ENCODE measurements at regions not wholly inside any gene's neighbourhood (a gene's known extent, or its start where the extent isn't known, plus 50 kb on each side); places are given as distances from the start of the nearest gene placed in this dataset.

DNA sequence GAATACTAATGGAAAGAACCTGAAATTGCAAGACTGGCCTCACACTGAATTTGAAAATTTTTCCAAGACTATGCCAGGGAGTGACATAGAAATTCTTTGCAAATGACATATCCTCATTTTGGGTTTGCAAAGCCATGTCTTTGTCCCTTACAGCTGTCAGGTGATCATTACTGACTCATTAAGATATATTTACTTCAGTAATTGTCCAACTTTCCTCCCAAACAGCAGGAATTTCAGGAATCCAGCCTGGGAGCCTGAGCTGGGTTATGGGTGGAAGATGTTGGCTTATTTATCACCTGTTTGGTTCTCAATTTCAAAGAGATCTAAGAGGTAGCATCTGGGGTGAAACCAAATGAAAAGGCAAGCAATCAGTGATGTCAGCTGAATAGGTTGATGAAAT lies 111.6 kb upstream of the ACP3 start:
- Histone ChIP-seq H3K4me3 (ENCODE audit: low read depth in 1 of 3, low read length in 3 of 3) (no peak overlapping the region), H3K27ac (ENCODE audit: low read depth in 1 of 2, low read length in 2 of 2) (no peak overlapping the region), H3K36me3 (ENCODE audit: control insufficient read depth in 4 of 4, insufficient read depth in 3 of 4, low read depth in 1 of 4, low read length in 3 of 4) (no peaks in the 10 kb centered on the region), H3K9ac (ENCODE audit: low read depth in 1 of 2, low read length in 2 of 2) (no peak overlapping the region), H3K9me3 (ENCODE audit: control insufficient read depth in 4 of 4, low read length in 3 of 4) (no peaks in the 10 kb centered on the region), H3K27me3 (ENCODE audit: control insufficient read depth in 4 of 4, insufficient read depth in 4 of 4, low read length in 3 of 4) (no peaks in the 10 kb centered on the region), H3K4me1 (ENCODE audit: control insufficient read depth in 4 of 4, insufficient read depth in 4 of 4, low read length in 3 of 4) (no peaks in the 10 kb centered on the region)
- DNase-seq (ENCODE audit: low spot score): no peak
- no peak for TF ChIP-seq NR2F2 (IDR thresholded peaks at IDR 0.05)
- TF ChIP-seq ZBTB33 (IDR thresholded peaks at IDR 0.05): no peak
- TF ChIP-seq REST (IDR thresholded peaks at IDR 0.05): no peak
- TF ChIP-seq SP1 (IDR thresholded peaks at IDR 0.05): no peak
- no peak for TF ChIP-seq JUND (IDR thresholded peaks at IDR 0.05)
- no peak for TF ChIP-seq HNF4A (conservative IDR thresholded peaks at IDR 0.05)

DNA sequence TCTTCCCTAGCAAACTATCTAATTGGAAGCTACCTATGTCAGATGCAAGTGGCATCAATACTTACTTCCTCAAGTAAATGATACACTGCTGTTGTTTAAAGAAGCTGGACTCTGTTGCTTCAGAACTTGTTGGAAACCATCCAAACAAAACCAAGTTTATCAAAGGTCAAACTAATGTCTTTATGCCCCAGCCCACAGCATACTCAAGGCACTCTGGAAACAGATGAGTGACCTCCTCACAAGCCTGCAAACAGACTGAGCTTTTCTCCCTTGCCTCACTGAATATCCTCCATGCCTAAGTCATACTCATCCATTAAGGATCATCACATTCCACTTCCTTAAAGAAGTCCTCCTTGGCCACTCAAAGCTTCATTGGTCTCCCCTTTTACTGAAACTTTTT lies 107.4 kb upstream of the ACP3 start:
- H3K4me1 ChIP-seq (ENCODE audit: control insufficient read depth in 4 of 4, insufficient read depth in 4 of 4, low read length in 3 of 4): no peaks in the 10 kb centered on the region
- H3K27ac ChIP-seq (ENCODE audit: low read depth in 1 of 2, low read length in 2 of 2): no peak overlapping the region
- H3K9me3 ChIP-seq (ENCODE audit: control insufficient read depth in 4 of 4, low read length in 3 of 4): no peaks in the 10 kb centered on the region
- no peak overlapping the region for H3K4me3 ChIP-seq (ENCODE audit: low read depth in 1 of 3, low read length in 3 of 3)
- H3K36me3 ChIP-seq (ENCODE audit: control insufficient read depth in 4 of 4, insufficient read depth in 3 of 4, low read depth in 1 of 4, low read length in 3 of 4): no peaks in the 10 kb centered on the region
- H3K9ac ChIP-seq (ENCODE audit: low read depth in 1 of 2, low read length in 2 of 2): no peak overlapping the region
- DNase-seq (ENCODE audit: low spot score): no peak
- peaks cover 0 to 2% (median 0%) of the 10 kb centered on the region in 4 donors for H3K27me3 ChIP-seq (ENCODE audit: control insufficient read depth in 4 of 4, insufficient read depth in 4 of 4, low read length in 3 of 4)
- TF ChIP-seq SP1 (IDR thresholded peaks at IDR 0.05) (no peak), REST (IDR thresholded peaks at IDR 0.05) (no peak), RXRA (IDR thresholded peaks at IDR 0.05) (no peak), HNF4A (conservative IDR thresholded peaks at IDR 0.05) (no peak), EGR1 (IDR thresholded peaks at IDR 0.05; ENCODE audit: low read depth in 2 of 2) (no peak), ZBTB33 (IDR thresholded peaks at IDR 0.05) (no peak), NR2F2 (IDR thresholded peaks at IDR 0.05) (no peak), FOXA1 (IDR thresholded peaks at IDR 0.05) (no peak), YY1 (IDR thresholded peaks at IDR 0.05) (no peak), HNF4G (IDR thresholded peaks at IDR 0.05) (no peak), TAF1 (conservative IDR thresholded peaks at IDR 0.05) (no peak), FOXA2 (IDR thresholded peaks at IDR 0.05) (no peak)
- TF ChIP-seq, protein P1, sequence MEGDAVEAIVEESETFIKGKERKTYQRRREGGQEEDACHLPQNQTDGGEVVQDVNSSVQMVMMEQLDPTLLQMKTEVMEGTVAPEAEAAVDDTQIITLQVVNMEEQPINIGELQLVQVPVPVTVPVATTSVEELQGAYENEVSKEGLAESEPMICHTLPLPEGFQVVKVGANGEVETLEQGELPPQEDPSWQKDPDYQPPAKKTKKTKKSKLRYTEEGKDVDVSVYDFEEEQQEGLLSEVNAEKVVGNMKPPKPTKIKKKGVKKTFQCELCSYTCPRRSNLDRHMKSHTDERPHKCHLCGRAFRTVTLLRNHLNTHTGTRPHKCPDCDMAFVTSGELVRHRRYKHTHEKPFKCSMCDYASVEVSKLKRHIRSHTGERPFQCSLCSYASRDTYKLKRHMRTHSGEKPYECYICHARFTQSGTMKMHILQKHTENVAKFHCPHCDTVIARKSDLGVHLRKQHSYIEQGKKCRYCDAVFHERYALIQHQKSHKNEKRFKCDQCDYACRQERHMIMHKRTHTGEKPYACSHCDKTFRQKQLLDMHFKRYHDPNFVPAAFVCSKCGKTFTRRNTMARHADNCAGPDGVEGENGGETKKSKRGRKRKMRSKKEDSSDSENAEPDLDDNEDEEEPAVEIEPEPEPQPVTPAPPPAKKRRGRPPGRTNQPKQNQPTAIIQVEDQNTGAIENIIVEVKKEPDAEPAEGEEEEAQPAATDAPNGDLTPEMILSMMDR (IDR thresholded peaks at IDR 0.05; ENCODE audit: low read depth, low read length, missing input control): no peak

All from liver (tissue), 7 donors.